Skin epidermis (tissue), 12 donors: ENCODE measurements at regions not wholly inside any gene's neighbourhood (a gene's known extent, or its start where the extent isn't known, plus 50 kb on each side); places are given as distances from the start of the nearest gene placed in this dataset.

Source experiments
- H3K27ac ChIP-seq, 21 experiments: fragments of 200-600 bp; sonication (generic) in 11 of 21; one replicate each; pipeline ENCODE4 v1.5.0; 2020; ENCODE audit warnings: mild to moderate bottlenecking in 3 of 21, inconsistent platforms in 2 of 21, moderate library complexity in 2 of 21
- H3K4me3 ChIP-seq, 7 experiments: fragments of 200-600 bp; sonication (generic) in 2 of 7; one replicate each; pipeline ENCODE4 v1.5.0; 2020; ENCODE audit warnings: inconsistent platforms in 2 of 7, mild to moderate bottlenecking in 2 of 7, moderate library complexity in 1 of 7

DNA sequence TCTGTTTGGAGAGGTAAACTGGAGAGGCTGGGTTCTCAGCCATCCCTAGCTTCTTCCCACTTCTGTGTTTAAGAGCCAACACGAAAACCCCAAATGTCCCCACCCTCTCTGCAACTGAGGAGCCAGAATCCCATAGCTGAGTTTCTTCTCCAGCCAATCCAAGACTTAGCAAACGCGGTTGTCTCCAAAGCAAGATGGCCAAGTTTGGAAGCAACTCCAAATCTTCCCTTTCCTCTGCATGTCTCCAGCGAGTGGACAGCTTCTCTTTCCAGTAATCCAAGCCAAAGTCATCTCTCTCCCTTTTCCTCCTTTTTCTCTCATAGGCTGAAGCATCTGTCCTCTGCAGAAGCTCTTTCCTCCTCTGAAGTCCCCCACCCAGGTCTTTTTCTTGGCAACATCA, 539.2 kb downstream of the MIAT start:
- Histone ChIP-seq H3K27ac (no peak overlapping the region), H3K4me3 (no peak overlapping the region)

- Histone ChIP-seq H3K27ac (no peak overlapping the region), H3K4me3 (no peak overlapping the region)
Observed at GRCh38 chr22:27197052-27197451, 539.7 kb downstream of the MIAT start.

GRCh38 chr22:27197618-27198017, 540.2 kb downstream of the MIAT start:
- H3K27ac ChIP-seq, result no peak overlapping the region

DNA sequence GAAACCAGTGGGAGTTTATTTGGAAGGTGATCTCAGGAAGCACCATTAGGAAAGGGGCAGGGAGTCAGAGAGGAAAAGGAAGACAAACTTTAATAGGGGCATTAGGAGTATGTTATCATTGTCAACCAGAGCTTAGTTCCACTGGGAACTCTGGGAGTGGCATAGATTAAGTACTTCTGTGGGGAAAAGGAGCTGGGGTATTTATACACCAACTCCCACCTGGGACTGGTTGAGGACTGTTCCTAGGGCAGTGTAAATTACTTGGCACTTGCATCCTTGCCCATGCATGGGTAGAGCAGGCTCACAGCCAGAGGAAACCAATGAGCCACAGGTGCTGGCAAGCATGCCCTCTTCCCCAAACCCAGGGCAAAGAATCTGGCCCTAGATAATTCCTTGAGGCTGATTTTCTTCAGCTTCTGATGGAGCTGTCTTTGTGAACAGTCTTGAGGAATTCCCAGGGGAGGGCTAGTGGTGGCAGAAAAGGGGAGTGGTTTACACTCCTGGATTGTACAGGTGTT, 541.2 kb downstream of the MIAT start:
- no peak overlapping the region for H3K4me3 ChIP-seq
- no peak overlapping the region for H3K27ac ChIP-seq

More at GRCh38 chr22:27197618-27198017, 540.2 kb downstream of the MIAT start:
- H3K4me3 ChIP-seq, result no peak overlapping the region

DNA sequence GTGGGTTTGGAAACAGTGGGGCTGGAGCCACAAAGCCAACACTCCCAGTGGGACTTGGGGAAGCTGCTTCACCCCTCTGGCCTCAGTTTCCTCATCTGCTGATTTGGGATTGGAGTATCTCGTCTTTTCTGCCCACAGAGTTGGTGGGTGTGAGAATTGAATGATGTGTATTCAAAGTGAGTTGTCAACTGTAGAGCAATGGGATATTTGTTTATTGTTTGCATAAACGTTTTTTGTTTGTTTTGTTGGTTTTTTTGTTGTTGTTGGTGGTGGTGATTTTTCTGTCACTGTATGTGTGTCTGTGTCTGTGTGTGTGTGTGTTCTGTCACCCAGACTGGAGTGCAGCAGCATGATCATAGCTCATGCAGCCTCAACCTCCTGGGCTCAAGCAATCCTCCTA, 542.0 kb downstream of the MIAT start:
- H3K27ac ChIP-seq, result no peak overlapping the region
- no peak overlapping the region for H3K4me3 ChIP-seq

- Histone ChIP-seq H3K27ac (no peak overlapping the region), H3K4me3 (no peak overlapping the region)
Observed at GRCh38 chr22:27201276-27201675, 543.9 kb downstream of the MIAT start.

GRCh38 chr22:27201741-27202140, 544.4 kb downstream of the MIAT start:
- Histone ChIP-seq H3K27ac (peak overlapping the region in 6 of 21 experiments; percentile 48 to 76 (median 66)), H3K4me3 (no peak overlapping the region)

DNA sequence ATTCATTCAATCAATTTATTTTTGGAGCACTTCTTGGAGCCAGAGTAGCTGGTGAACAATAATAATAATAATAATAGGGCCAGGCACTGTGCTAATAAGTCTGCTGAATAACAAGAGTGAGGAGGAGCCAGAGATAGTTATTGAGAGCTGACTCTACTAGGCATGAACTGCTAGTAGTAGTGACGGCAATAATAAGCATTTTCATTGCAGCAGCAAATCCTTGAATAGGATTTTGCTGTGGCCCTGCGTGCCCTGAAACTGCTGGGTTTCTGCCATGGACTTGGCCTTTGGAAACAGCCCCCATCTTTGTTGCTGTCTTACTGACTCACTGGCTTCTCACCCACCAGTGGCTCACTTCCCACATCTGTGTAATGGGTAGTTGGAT, 545.9 kb downstream of the MIAT start:
- H3K27ac ChIP-seq, result peak overlapping the region in 11 of 21 experiments; percentile 31 to 75 (median 63)
- no peak overlapping the region for H3K4me3 ChIP-seq

DNA sequence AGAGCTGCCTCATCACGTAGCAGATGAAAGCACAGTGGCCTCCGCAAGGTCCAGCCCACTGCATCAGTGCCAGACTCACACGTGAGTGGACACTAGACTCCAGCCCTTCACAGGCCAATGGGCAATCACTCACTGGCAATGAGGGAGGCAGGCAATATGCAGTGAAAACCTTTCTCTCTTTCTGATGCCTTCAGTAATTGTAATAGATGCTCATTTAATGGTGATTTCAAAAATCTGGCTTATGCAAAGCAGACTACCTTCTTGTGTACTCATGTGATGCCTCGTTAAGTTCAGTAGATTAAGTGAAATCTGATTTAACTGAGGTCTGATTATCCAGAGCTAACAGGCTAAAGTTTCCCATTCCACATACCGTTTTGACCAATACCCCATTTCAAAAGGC, 546.9 kb downstream of the MIAT start:
- no peak overlapping the region for H3K27ac ChIP-seq
- no peak overlapping the region for H3K4me3 ChIP-seq

- no peak overlapping the region for H3K4me3 ChIP-seq
- H3K27ac ChIP-seq, result no peak overlapping the region
Observed at GRCh38 chr22:27204817-27205216, 547.4 kb downstream of the MIAT start.

DNA sequence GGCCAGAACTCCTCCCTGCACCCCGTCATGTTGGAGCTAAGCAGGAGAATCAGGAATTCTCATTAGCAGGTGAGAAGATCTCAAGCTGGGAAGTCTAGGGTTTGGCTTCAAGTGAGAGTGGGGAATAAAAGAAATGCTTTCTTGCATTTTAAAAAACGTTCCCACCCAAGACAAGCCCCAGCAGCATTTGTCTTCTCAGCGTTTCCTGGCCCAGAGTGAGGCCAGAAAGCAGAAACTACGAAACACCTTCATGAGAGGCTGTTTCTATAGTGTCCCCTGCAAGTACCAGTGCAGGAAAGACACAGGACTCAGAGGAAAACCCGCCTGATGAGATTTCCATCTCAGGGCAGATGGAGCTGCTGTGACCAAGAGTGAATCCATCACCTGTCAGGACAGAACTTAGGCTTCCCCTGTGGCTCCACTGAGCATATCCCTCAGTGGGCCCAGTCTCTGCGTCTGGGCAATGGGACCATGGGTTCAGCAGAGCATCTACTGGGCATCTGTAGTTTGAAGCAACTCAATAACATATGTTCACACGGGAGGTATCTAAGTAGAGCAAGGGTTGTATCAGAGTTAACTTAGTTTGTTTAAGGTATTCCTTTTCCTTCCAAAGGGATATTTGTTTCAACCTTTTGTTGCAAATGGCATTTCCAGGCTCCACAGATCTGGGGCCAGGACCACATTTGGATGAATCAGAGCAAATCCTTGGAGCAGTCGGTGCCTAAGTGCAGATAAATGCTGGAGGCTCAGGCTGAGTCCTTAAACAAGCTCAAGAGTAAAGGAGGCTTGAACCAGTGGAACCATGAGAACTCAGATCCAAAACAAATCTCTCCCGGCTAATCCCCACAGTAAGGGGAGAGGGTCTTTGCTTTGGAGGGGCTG, 548.3 kb downstream of the MIAT start:
- Histone ChIP-seq H3K27ac (peak overlapping the region in 2 of 21 experiments; percentile 10 to 61), H3K4me3 (no peak overlapping the region)

DNA sequence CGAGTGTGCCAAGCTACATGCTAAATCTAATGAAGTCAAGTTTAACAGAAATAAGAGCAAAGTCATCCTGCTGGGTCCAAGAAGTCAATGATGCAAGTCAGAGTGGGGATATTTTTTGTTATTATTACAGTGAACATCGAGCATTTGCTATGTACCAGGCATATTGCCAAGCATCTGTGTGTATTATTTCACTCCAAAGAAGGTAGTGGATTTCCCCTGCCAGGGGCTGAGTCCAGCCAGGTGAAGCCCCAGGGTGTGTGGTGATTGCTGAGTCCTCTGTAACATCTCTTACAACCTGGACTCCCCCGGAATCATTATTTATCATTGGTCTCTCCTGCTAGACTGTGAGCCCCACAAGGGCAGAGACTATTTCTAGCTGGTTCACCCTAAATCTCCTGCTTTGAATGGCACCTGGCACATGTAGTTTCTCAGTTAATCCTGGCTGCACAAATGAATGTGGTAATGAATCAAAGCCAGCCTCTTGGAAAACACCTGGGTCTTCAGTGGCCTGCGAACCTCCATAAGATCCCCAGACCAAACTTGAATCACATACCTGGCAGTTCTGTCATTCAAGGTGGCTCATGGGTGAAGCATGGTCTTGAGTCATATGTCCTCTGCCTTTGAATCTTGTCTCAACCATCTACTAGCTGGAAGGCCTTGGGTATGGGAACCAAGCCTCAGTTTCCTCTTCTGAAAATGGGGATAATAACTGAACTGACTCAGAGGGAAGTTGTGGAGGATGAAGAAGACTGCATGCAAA, 549.2 kb downstream of the MIAT start:
- Histone ChIP-seq H3K4me3 (no peak overlapping the region), H3K27ac (peak overlapping the region in 3 of 21 experiments; percentile 10 to 61 (median 15))

DNA sequence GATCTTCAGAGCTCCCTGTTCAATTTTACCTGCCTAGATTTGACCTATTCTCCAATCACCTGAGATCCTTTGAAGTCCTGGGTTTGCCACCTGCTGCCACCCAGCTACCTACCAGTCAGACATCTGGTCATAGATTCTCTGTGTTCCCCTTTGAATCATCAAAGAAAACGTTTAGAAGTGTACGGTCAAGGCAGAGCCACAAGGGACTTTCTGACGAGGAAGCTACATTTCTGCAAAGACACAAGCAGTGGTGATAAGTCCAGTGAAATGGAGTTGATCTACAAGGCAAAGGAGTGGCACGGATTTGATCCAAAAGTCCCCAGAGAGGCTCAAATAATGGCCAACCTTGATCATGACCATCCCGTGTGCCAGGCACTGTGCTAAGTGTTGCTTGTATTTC, 549.9 kb downstream of the MIAT start:
- Histone ChIP-seq H3K4me3 (no peak overlapping the region), H3K27ac (peak overlapping the region in 5 of 21 experiments; percentile 12 to 51 (median 34))

DNA sequence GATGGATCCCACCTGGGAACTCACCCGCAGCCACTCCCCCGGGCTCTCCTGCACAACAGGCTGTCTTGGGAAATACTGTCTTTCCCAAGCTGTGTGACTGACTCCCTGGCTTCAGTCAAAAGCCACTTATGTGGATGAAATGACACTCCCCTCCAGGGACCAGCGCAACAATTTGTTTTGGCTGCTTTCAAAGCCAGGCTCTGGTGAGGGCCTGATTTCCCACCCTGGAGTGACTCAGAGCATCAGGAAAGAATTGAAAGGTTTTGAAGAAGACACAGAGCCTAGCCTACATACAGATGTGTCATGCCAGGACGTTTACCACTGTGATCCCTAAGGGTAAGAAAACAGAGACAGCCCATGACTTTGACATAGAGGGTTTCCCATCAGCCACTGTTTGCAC, 550.5 kb downstream of the MIAT start:
- Histone ChIP-seq H3K4me3 (no peak overlapping the region), H3K27ac (peak overlapping the region in 5 of 21 experiments; percentile 12 to 51 (median 34))

DNA sequence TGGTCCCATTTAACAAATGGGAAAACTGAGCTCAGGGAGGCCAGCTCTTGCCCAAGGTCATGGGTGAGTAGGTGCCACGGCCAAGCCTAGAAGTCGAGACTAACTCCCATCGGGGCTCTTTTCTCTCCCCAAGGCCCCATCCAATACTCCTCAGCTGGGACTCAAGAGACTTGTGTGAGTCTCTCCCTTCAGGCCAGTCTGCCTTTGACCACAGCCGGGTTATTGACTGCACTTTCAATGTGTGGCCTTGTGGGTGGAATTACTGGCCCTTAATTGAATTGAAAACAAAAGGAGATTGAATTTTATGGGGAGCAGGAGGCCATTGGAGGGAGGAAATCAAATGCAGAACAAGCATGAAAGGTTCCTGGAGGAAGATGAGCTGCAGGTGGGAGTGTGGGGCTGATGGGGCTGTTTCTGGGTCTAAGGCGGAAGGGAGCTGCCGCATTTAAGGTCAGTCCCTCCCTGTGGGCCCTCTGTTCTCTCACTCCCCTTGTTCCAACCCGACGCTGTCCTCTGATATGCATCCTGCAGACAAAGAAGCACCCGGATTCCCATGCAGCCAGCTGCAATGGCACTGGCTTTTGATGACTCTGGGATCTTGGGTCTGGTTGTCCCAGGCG, 552.8 kb downstream of the MIAT start:
- H3K27ac ChIP-seq, result no peak overlapping the region
- no peak overlapping the region for H3K4me3 ChIP-seq

- Histone ChIP-seq H3K27ac (peak overlapping the region in 7 of 21 experiments; percentile 24 to 72 (median 58)), H3K4me3 (no peak overlapping the region)
Observed at GRCh38 chr22:27212102-27212501, 554.7 kb downstream of the MIAT start.

DNA sequence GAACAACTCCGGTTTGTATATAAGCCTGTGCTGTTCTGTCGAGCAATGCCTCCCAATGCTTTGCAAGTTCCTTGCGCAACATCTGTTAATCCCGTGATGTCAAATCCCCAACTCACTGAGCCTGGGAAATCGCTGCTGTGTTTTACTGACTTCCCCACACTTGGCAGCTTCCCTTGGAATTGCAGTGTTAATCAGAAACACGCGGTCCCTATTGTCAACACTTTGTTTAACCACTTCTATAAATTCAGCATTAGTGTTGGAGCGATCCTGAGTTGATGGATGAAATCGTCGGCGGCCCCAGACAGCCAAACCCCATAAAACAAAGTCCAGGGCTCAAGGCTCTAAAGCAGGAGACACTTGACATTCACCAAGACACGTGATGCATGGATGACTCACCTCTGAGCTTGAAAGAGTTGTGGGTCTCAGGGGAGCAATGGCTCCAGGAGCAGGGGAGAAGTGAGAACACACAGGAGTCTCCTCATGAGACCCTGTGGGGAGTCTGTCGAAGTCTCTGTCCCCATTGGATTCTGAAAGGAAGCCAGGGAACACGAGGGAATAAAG, 555.3 kb downstream of the MIAT start:
- Histone ChIP-seq H3K4me3 (no peak overlapping the region), H3K27ac (peak overlapping the region in 12 of 21 experiments; percentile 5 to 72 (median 56))

DNA sequence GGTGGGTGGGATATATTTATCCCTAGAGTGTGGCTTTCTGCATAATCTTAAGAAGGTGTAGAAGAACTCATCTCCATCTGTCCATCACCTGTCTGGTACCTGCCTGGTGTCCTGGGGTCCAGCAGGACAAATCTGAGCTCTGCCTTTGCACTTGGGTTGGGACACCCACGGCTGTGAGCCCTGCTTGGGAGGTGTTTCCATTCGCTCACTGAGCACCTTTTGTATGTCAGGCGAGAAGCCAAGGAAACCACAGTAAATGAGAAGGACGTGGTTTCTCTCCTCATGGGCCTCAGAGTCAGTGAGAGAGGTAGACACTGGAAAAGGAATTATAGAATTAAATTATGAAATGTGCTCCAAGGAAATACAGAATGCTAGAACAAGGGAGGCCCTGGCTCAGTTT, 555.9 kb downstream of the MIAT start:
- no peak overlapping the region for H3K4me3 ChIP-seq
- H3K27ac ChIP-seq, result peak overlapping the region in 13 of 21 experiments; percentile 5 to 72 (median 43)

DNA sequence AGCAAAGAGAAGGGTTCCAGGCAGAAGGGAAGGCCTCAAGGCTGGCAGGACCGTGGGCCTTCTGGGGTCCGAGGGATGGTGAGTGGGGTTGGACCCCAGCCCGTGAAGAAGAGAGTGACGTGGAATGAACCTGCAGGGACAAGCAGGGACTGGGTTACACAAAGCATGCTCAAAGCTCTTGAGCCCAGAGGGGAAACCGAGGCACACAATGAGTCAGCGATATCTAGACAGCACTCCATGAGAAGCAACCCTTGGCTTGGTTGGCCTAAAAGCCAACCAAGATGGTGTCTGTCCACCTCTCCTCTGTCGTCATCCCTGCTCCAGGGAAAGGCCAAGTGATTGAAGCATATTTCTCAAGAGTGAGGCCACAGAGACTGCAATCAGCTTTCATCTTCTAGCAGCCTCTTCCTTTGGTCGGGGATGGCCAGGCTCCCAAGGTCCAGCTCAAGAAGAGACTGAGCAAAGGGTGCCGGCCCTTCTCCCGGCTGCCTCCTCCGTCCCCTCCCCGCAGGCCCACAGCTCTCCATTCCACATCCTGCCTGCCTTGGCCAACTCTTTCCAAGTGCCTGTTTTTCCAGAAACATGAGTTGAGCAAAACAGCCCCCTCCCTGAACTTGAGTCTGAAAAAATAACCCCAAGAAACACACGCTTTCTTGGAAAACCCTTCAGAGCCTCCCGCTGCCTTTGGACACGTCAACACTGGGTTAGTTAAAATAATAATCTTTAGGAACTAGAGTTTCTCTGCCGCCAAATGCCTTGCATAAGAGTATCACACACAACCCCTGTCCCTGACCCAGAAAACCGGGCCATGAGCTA, 556.6 kb downstream of the MIAT start:
- H3K27ac ChIP-seq, result peak overlapping the region in 9 of 21 experiments; percentile 5 to 72 (median 48)

More for the DNA sequence above, 556.6 kb downstream of the MIAT start:
- no peak overlapping the region for H3K4me3 ChIP-seq
